Nucleus accumbens (tissue), 56 donors: ENCODE measurements at regions not wholly inside any gene's neighbourhood (a gene's known extent, or its start where the extent isn't known, plus 50 kb on each side); places are given as distances from the start of the nearest gene placed in this dataset.
A peak's percentile ranks its signal among the peaks of the same experiment; 100 is the strongest.

Experiments used
- DNase-seq, 56 donors: peaks; one replicate each; lab custom pipeline; 2025; lab: John Stamatoyannopoulos, UW

- no peak for DNase-seq
Observed at GRCh38 chr17:69928611-69929010, 146.4 kb upstream of the KCNJ16 start.

DNA sequence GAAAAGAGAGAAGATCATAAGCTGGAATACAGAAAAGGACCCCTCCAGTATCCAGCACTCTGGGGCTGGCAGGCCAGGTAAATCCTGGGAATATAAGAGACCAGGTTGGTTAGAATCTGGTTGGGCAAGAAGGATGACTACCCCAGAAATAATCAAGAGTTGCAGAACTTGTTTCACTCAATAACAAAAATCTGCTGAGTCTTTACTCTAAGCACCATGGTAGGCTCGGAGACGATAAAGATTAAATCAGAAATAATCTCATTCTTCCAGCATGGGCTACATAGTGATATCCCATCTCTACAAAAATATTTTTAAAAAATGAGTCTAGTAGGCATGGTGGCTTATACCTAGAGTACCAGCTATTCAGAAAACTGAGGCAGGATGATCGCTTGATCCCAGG is 138.0 kb upstream of the KCNJ16 start:
- DNase-seq = no peak

DNA sequence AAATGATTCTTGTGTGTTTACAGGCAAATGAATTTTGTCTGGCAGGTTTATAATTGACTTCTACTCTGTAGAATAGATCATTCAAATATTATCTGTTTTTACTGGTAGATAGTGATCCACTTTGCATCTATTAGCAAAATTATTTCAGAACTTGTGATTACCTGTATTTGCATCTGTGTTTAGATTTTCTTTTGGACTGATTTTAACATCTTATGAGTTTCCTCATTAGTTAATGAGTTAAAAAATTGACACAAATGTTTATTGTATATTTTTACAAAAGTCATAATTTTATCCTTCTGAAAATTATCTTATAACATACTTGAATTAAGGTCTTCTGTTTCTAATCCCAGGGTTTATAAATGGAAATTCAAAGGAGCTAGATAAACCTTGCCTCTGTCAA is 132.0 kb upstream of the KCNJ16 start:
- no peak for DNase-seq

- no peak for DNase-seq
Observed at GRCh38 chr17:69944406-69944805, 130.6 kb upstream of the KCNJ16 start.

DNA sequence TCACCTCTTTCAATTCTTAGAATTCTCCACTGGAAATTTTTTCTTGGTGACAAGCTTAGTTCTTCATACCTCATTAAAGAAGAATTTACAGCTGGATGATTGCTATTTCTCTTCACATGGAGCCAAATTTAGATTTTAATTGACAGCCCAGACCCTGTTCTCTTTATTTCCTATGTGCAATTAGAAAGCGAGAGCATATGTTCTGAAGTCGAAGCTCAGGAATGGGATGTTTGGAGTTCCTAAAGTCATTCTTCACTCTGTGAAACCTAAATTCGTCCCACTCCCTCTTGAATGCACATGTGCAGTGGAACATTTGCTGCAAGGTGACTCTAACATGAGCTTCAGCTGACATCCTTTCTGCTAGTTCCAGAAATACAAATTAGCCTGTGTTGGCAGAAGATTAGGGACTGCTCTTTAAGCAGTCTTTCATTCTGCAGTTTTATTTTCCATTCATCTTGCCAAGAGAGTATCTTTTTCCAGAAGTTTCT is 129.3 kb upstream of the KCNJ16 start:
- no peak for DNase-seq

DNA sequence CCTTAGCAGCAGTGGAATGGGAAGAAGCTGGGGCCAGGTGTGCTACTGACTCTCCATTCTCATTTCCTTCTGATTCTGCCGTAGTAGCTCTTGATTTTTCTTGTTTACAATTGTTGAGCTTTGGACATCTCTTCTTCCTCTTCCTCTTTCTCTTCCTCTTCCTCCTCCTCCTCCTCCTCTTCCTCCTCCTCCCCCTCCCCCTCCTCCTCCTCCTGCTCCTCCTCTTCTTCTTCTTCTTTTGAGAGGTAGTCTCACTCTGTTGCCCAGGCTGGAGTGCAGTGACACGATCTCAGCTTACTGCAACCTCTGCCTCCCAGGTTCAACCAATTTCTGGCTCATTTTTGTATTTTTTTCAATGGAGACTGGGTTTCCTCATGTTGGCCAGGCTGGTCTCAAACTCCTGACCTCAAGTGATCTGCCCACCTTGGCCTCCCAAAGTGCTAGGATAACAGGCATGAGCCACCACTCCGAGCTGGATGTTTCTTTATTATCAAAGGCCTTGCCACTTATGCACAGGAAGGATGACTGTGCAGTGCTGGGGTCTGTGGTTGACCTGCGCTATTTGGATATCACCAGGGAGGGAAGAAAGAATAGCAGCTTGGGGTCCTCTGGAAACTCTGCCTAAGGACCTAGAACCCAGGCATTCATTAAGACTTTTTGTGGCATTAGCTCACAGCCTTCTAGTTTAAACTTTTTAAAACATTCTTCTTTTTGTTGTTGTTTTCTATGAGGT is 127.8 kb upstream of the KCNJ16 start:
- DNase-seq = no peak

GRCh38 chr17:69948406-69948805 is 126.6 kb upstream of the KCNJ16 start:
- no peak for DNase-seq

- DNase-seq = no peak
Observed at GRCh38 chr17:69949496-69949895, 125.5 kb upstream of the KCNJ16 start.

DNA sequence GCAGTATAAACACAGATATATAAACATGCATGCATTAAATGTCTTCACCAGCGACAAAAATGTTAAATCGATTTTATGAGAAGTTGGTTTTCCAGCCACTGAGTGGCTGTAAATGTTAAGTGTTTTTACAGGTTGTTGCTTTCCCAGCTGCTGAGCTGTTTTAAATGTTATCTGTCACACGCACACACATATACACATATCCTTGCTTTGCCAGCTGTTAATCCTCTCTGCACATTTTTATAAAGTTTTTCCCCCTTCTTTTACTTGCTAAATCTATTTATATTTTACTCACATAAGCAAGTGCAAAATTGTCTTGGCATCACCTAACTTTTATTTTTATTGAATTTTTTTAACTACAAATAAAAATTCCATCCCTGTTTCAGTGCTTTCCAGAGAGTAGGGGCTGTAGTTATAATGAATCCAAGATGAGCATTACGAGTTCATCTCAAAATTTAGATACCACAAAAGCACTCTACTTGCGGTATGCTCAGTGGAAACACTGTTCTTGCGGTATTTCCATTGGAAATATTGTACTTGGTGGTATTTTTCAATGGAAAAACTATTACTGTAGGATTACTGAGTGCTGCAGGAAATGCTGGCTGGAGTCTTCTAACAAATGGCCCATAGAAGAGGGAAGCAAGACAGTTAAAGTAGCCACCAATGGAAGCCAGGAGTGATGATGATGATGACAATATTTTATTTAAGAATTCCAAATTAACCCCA is 124.9 kb upstream of the KCNJ16 start:
- DNase-seq = no peak

DNA sequence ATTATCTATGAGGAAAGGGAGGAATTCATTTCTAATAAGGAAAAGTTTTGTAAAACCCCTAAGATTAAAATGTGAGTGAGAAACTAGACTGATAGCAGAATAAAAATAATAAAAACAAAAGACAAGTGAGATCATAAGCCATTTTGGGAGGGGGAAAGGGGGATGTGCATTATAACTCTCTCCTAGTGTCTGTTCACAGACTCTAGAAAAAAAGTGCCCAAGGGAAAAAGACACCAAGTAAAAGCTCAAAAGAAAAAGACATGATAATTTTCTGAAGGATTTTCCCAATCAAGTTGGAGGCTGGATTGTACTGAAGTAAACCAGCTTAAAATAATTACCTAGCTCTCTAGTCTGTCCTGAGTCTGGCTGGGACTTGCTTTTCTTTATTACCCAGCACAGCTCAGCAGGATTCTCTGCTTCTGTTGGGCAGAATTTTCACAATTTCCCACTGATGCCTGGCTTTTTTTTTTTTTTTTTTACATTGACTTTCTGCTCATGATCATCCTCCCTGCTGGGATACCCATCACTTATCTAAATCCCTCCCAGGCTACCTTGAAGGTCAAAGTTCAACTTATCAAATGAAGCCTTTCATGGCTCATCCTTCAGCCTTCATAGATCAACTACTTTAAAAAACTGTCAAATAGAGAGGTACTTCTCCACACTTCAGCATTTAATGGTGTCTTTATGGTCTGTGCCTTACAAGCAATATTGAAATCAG is 124.2 kb upstream of the KCNJ16 start:
- DNase-seq = no peak

GRCh38 chr17:69954241-69954925 is 120.6 kb upstream of the KCNJ16 start:
- no peak for DNase-seq

DNA sequence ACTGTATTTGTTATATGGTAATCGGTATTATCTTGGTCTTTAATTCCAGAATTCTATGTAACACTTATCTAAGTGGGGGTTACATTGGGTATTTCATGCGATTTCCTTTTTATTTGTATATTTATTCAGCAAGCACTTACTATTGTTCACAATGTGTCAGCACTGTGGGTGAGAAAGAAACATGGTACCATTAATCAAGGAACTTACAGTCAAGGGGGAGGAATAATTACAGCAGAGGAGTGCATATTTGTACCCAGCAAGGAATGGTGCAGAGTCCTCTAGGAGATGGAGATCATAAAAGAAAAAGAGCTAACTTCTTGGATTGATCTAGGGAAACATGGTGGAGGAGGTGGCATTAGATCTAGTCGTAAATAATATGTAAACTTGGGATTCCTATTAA is 117.0 kb upstream of the KCNJ16 start:
- no peak for DNase-seq

- DNase-seq = no peak
Observed at GRCh38 chr17:69959283-69959682, 115.7 kb upstream of the KCNJ16 start.

- peak in 8 of 56 donors; percentile 1 to 21 (median 4) for DNase-seq
Observed at GRCh38 chr17:69960755-69961154, 114.3 kb upstream of the KCNJ16 start.

DNA sequence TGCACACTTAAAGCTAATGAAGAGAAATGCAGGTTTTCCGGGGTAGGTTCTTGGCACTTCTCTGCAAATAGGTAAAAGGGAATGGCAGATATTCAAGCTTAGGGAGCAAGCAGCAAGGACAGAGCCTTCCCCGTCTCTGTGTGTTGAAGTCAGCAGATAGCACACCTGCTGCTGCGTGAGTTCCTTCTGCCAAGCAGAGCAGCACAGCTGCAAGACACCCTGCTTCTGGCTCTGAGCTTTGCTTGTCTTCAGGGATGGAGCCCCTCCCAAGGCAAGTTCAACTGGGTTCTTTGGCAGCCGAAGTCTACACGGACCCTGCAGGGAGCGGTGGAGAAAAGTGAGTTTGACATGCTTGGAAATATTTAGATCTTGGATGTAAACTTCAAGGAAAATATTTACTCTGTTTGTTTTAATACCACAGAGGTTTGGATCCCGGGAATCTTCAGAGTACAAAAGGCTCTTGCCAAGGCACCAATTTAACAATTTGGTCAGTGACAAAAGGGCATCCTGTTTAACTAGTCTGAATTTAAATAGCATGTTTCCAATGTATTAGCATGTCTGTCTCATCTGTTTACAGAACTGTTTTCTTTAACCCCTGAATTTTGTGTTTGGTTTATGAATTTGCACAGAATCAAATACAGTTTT is 113.4 kb upstream of the KCNJ16 start:
- peak in 13 of 56 donors; percentile 0 to 30 (median 1) for DNase-seq

DNA sequence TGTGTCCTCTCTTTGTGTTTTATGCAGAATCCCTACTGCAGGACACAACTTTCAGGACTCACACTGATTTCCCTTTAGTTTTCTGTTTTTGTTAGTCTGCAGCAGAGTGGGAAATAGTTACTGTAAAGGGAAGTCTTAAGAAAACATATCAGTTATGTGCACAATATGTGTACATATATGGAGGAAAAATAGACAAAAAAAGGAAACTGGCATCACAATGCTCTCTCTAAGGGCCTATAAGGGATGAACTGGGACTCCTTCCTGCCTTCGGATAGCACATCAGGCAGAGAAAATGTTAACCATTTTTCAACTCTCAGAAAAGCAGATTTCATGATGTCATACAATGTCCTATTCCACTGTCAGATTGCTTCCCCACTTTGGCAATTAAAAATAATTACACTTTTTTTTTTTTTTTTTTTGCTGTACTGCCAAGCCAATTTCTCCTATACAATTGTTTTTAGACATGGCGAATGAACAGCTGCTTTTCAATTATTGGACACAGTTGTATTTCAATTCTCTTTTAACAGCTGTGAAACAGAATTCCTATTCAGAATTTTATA is 112.5 kb upstream of the KCNJ16 start:
- DNase-seq = no peak

DNA sequence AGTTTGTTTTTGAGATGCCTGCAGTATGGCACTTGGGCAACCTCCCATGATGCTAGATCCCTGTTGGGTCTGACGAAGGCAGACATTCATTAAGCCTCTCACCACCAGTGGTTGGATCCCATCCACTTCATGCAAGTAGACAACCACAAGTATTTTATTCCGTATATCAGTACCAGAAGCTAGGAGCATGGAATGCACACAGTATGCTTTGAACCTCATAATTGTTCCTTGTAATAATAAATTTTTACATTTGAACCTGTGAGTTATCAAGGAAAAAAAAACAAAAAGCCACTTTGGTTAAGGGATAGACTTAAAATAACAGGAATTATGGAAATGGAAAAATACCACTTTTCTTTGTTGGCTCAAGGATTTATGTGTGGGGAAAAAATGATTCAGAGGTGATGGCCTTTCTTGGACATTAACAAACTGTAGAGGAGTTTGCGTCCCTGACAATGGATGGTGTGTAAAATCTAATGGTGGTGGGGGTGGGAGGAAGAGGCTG is 107.1 kb upstream of the KCNJ16 start:
- no peak for DNase-seq

GRCh38 chr17:69969897-69970296 is 105.1 kb upstream of the KCNJ16 start:
- DNase-seq = no peak

GRCh38 chr17:69972251-69972650 is 102.8 kb upstream of the KCNJ16 start:
- no peak for DNase-seq

- DNase-seq = no peak
Observed at GRCh38 chr17:69975808-69976207, 99.2 kb upstream of the KCNJ16 start.
